Panc1 (cell line): ENCODE measurements at regions not wholly inside any gene's neighbourhood (a gene's known extent, or its start where the extent isn't known, plus 50 kb on each side); places are given as distances from the start of the nearest gene placed in this dataset.

Source experiments
- ATAC-seq: fragments of 200-7000 bp; cut with Tn5 transposase; 2 replicates; pipeline ENCODE4 v1.9.1; 2020; ENCODE audit warnings: mild to moderate bottlenecking, moderate library complexity
- BruUV-seq: library from RNA; stranded (reverse); fragments of 400-500 nt; replicated peaks from 2 replicates; lab custom pipeline; 2021; lab: Mats Ljungman, UMichigan
- CTCF ChIA-PET: fragments of 300-600 bp; sonication (Branson Sonifier 250); formaldehyde crosslinking; loops from one replicate; lab custom pipeline; 2022; ENCODE audit warnings: antibody characterized with exemption; lab: Charles Lee
- POLR2A ChIA-PET: fragments of 300-600 bp; sonication (Branson Sonifier 250); formaldehyde crosslinking; loops from one replicate; lab custom pipeline; 2022; ENCODE audit warnings: antibody characterized with exemption; lab: Charles Lee
- DNase-seq: peaks from one replicate; pipeline ENCODE4 v3.0.0-alpha.2; 2010; ENCODE audit warnings: low read depth, low spot score
- H3K27ac ChIP-seq: 2 replicates; pipeline ENCODE4 v1.5.1; 2011; ENCODE audit warnings: mild to moderate bottlenecking, low read length, inconsistent platforms
- H3K27me3 ChIP-seq: fragments of 200-500 bp; sonication (Bioruptor generic); 2 replicates; pipeline ENCODE4 v1.6.0; 2014; ENCODE audit warnings: low read length, inconsistent platforms; ENCODE audit not compliant: control insufficient read depth, insufficient read depth
- H3K36me3 ChIP-seq: fragments of 200-500 bp; sonication (Bioruptor generic); 2 replicates; pipeline ENCODE4 v1.5.1; 2014; ENCODE audit warnings: inconsistent platforms, mild to moderate bottlenecking, low read length, moderate library complexity; ENCODE audit not compliant: control insufficient read depth, insufficient read depth
- H3K4me1 ChIP-seq: 2 replicates; pipeline ENCODE4 v1.5.1; 2011; ENCODE audit warnings: inconsistent platforms, mild to moderate bottlenecking, low read length, moderate library complexity; ENCODE audit not compliant: control insufficient read depth, insufficient read depth
- H3K4me3 ChIP-seq, 2 experiments: 2 replicates each; pipeline ENCODE4 v1.5.1; 2011 to 2012; ENCODE audit warnings: low read depth in 2 of 2, low read length in 2 of 2, mild to moderate bottlenecking in 2 of 2, inconsistent platforms in 1 of 2, moderate library complexity in 1 of 2
- H3K9me3 ChIP-seq: fragments of 200-500 bp; sonication (Bioruptor generic); 2 replicates; pipeline ENCODE4 v1.5.1; 2014; ENCODE audit warnings: low read depth, mild to moderate bottlenecking, inconsistent platforms, low read length, moderate library complexity; ENCODE audit not compliant: control insufficient read depth, insufficient read depth
- POLR2AphosphoS5 ChIP-seq: IDR thresholded peaks from 2 replicates; pipeline ENCODE4 v1.6.1; 2012; ENCODE audit warnings: mild to moderate bottlenecking, low read depth, low read length, moderate library complexity
- SIN3A ChIP-seq: IDR thresholded peaks from 2 replicates; pipeline ENCODE4 v1.6.1; 2012; ENCODE audit warnings: low read depth, mild to moderate bottlenecking, low read length, moderate library complexity, borderline replicate concordance; ENCODE audit not compliant: insufficient read depth
- TCF7L2 ChIP-seq: IDR thresholded peaks from 2 replicates; pipeline ENCODE4 v1.6.1; 2011; ENCODE audit warnings: mild to moderate bottlenecking, low read depth, low read length, inconsistent platforms
- in situ Hi-C: cut with HindIII; loops from 2 replicates; pipeline ENCODE4 v1.10.0; 2016; ENCODE audit warnings: low sequenced_read_pairs, low pct_unique_long_range_greater_than_20kb
- intact Hi-C: fragments of 100-400 bp; cut with micrococcal nuclease; formaldehyde crosslinking; loops from one replicate; pipeline ENCODE4 v1.10.0; 2022; ENCODE audit not compliant: unreplicated experiment
- TF ChIP-seq, protein P1 (sequence below), 2 experiments: IDR thresholded peaks; 2 replicates each; pipeline ENCODE4 v1.6.1; 2011 to 2012; ENCODE audit warnings: low read depth in 2 of 2, control low read depth in 1 of 2, low read length in 1 of 2, mild to moderate bottlenecking in 1 of 2, moderate library complexity in 1 of 2; ENCODE audit not compliant: insufficient read depth in 1 of 2
- TF ChIP-seq, protein P2 (sequence below): fragments of 450-650 bp; IDR thresholded peaks from 2 replicates; pipeline ENCODE4 v1.5.1; 2017; ENCODE audit warnings: mild to moderate bottlenecking

DNA sequence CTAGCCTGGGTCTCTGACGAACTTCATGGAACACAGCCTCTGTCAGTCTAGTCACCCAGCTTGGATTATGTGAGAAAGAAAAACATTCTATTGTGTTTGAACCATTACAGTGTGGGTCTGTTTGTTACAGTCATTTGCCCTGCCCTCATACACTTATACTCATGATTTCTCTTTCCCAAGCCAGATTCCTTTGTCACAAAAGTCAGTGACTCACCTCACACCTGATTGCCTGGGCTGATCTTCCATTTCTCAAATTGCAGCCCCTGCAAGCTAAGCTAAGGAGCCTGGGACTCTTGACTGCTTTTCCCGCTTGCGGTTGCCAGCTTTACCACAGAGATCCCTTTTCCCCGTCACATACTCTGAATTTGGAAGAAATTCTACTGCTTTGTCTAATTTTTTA, 395.9 kb downstream of the SAMD5 start:
- BruUV-seq = no TSS peak
- DNase-seq = no peak
- in situ Hi-C loops (no loop called here), intact Hi-C loops (no loop called here)
- CTCF ChIA-PET = interaction anchor here (0.6 kb wide), 1 partner anchor 85 kb away, joined by 3 read pairs; no protein-coding TSS in a partner anchor
- POLR2A ChIA-PET = no interaction called here
- no peaks in the 10 kb centered on the region for H3K4me1 ChIP-seq
- H3K9me3 ChIP-seq = no peaks in the 10 kb centered on the region
- no peaks in the 10 kb centered on the region for H3K36me3 ChIP-seq
- H3K4me3 ChIP-seq = no peak overlapping the region
- no peak for ATAC-seq
- TF ChIP-seq, protein P1, sequence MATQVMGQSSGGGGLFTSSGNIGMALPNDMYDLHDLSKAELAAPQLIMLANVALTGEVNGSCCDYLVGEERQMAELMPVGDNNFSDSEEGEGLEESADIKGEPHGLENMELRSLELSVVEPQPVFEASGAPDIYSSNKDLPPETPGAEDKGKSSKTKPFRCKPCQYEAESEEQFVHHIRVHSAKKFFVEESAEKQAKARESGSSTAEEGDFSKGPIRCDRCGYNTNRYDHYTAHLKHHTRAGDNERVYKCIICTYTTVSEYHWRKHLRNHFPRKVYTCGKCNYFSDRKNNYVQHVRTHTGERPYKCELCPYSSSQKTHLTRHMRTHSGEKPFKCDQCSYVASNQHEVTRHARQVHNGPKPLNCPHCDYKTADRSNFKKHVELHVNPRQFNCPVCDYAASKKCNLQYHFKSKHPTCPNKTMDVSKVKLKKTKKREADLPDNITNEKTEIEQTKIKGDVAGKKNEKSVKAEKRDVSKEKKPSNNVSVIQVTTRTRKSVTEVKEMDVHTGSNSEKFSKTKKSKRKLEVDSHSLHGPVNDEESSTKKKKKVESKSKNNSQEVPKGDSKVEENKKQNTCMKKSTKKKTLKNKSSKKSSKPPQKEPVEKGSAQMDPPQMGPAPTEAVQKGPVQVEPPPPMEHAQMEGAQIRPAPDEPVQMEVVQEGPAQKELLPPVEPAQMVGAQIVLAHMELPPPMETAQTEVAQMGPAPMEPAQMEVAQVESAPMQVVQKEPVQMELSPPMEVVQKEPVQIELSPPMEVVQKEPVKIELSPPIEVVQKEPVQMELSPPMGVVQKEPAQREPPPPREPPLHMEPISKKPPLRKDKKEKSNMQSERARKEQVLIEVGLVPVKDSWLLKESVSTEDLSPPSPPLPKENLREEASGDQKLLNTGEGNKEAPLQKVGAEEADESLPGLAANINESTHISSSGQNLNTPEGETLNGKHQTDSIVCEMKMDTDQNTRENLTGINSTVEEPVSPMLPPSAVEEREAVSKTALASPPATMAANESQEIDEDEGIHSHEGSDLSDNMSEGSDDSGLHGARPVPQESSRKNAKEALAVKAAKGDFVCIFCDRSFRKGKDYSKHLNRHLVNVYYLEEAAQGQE (IDR thresholded peaks at IDR 0.05; ENCODE audit: insufficient read depth in 1 of 2, low read depth in 2 of 2, low read length in 1 of 2) = no peak
- TF ChIP-seq SIN3A (no peak), TCF7L2 (no peak), POLR2AphosphoS5 (no peak)
- TF ChIP-seq, protein P2, sequence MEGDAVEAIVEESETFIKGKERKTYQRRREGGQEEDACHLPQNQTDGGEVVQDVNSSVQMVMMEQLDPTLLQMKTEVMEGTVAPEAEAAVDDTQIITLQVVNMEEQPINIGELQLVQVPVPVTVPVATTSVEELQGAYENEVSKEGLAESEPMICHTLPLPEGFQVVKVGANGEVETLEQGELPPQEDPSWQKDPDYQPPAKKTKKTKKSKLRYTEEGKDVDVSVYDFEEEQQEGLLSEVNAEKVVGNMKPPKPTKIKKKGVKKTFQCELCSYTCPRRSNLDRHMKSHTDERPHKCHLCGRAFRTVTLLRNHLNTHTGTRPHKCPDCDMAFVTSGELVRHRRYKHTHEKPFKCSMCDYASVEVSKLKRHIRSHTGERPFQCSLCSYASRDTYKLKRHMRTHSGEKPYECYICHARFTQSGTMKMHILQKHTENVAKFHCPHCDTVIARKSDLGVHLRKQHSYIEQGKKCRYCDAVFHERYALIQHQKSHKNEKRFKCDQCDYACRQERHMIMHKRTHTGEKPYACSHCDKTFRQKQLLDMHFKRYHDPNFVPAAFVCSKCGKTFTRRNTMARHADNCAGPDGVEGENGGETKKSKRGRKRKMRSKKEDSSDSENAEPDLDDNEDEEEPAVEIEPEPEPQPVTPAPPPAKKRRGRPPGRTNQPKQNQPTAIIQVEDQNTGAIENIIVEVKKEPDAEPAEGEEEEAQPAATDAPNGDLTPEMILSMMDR = no peak
- no peak overlapping the region for H3K27ac ChIP-seq
- H3K27me3 ChIP-seq = no peaks in the 10 kb centered on the region

DNA sequence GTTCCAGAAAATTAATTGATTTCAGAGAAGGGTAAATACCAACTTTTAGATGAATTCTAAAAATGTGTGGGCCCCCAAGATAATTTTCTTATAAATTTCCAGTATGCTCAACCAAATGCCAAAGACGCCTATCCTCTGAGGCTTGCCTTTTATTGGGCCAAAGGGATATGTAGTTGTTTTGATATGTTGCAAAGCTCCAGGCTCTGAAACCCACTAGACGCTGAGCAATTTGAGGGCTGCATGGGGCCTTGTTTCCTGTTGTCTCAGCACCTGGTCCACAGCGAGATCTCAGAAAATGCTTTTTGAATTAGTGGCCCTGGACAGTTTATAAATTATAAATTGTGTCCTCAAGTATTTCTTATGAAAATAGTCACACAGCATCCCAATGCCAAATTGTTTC, 397.2 kb downstream of the SAMD5 start:
- intact Hi-C loops = no loop called here
- in situ Hi-C loops = no loop called here
- TF ChIP-seq, protein P1 (IDR thresholded peaks at IDR 0.05; ENCODE audit: insufficient read depth in 1 of 2, low read depth in 2 of 2, low read length in 1 of 2) = no peak
- no peak for TF ChIP-seq TCF7L2
- POLR2A ChIA-PET = no interaction called here
- Histone ChIP-seq H3K9me3 (no peaks in the 10 kb centered on the region), H3K4me1 (no peaks in the 10 kb centered on the region), H3K4me3 (no peak overlapping the region), H3K27ac (no peak overlapping the region), H3K36me3 (no peaks in the 10 kb centered on the region), H3K27me3 (no peaks in the 10 kb centered on the region)
- DNase-seq = no peak
- no TSS peak for BruUV-seq
- no peak for ATAC-seq
- CTCF ChIA-PET = no interaction called here
